Esophagus (tissue), 2 donors: ENCODE measurements at regions not wholly inside any gene's neighbourhood (a gene's known extent, or its start where the extent isn't known, plus 50 kb on each side); places are given as distances from the start of the nearest gene placed in this dataset.

Source experiments
- H3K27ac ChIP-seq, 2 donors: one replicate each; pipeline ENCODE4 v1.5.1; 2013; ENCODE audit warnings: low read depth in 2 of 2, mild to moderate bottlenecking in 2 of 2, inconsistent platforms in 1 of 2, low read length in 1 of 2, moderate library complexity in 1 of 2
- H3K27me3 ChIP-seq, 2 donors: one replicate each; pipeline ENCODE4 v1.6.1; 2013; ENCODE audit warnings: low read length in 2 of 2, control low read depth in 1 of 2, mild to moderate bottlenecking in 1 of 2; ENCODE audit not compliant: insufficient read depth in 2 of 2, control insufficient read depth in 1 of 2
- H3K36me3 ChIP-seq, 2 donors: one replicate each; pipeline ENCODE4 v1.6.1; 2013; ENCODE audit warnings: low read length in 1 of 2; ENCODE audit not compliant: control insufficient read depth in 2 of 2, insufficient read depth in 2 of 2
- H3K4me1 ChIP-seq, 2 donors: one replicate each; pipeline ENCODE4 v1.6.1; 2013; ENCODE audit warnings: low read length in 1 of 2; ENCODE audit not compliant: control insufficient read depth in 2 of 2, insufficient read depth in 2 of 2
- H3K4me3 ChIP-seq, 2 donors: one replicate each; pipeline ENCODE4 v1.5.1; 2013; ENCODE audit warnings: low read length in 2 of 2, mild to moderate bottlenecking in 2 of 2, low read depth in 1 of 2, moderate library complexity in 1 of 2
- H3K9me3 ChIP-seq, 2 donors: one replicate each; pipeline ENCODE4 v1.6.1; 2013; ENCODE audit warnings: mild to moderate bottlenecking in 2 of 2, low read depth in 1 of 2, low read length in 1 of 2, moderate library complexity in 1 of 2; ENCODE audit not compliant: control insufficient read depth in 2 of 2, insufficient read depth in 1 of 2
- WGBS, 2 donors: extraction: QIAGEN DNeasy Blood & Tissue Kit; methylation state at CpG; one replicate each; pipeline ENCODE4 v1.1.7; 2013; 5-methylcytosine and 5-hydroxymethylcytosine counted together
- donor health status: healthy with polysubstance abuse.
- donor health status: Bipolar disorder and iron deficiency.

DNA sequence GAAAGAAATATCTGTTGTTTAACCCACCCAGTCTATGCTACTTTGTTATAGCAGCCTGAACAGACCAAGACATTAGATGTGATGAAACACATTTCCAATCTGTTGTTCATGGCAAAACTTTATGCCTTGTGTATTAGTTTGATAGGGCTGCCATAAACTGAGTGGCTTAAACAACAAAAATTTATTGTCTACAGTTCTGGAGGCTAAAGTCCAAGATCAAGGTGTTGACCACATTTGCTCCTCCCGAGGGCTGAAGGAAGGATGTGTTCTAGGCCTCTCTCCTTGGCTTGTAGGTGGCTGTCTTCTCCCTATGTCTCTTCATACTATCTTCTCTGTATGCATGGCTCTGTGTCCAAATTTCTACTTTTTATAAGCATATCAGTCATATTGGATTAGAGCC is 94.1 kb upstream of the HIVEP3 start:
- Histone ChIP-seq H3K4me1 (no peaks in the 10 kb centered on the region), H3K36me3 (no peaks in the 10 kb centered on the region), H3K9me3 (no peaks in the 10 kb centered on the region), H3K4me3 (no peak overlapping the region), H3K27ac (no peak overlapping the region), H3K27me3 (no peaks in the 10 kb centered on the region)
- WGBS, 2 donors = 85 to 91% methylated on average over 1 of the region's 1 CpG

DNA sequence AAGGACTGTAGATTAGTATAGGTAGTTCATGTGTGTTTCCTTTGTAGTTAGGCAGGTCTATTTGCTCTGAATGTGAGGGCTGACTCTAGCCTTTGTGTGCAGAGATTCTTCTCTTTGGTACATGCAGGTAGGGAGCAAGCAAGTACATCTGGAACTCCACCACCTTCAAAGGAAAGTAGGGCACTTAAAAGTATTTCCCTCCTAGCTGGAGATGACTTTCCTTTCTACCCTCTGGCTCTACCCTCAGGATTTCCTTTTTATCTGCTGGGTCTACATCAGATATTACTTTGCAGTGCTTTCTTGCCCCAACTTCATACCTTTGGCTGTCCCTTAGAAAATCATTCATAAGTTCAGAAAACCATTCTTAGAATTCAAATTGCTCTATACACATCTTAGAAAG is 91.7 kb upstream of the HIVEP3 start:
- H3K27ac ChIP-seq = no peak overlapping the region
- H3K27me3 ChIP-seq = no peaks in the 10 kb centered on the region
- no peaks in the 10 kb centered on the region for H3K36me3 ChIP-seq
- H3K4me1 ChIP-seq = no peaks in the 10 kb centered on the region
- H3K4me3 ChIP-seq = no peak overlapping the region
- no peaks in the 10 kb centered on the region for H3K9me3 ChIP-seq

DNA sequence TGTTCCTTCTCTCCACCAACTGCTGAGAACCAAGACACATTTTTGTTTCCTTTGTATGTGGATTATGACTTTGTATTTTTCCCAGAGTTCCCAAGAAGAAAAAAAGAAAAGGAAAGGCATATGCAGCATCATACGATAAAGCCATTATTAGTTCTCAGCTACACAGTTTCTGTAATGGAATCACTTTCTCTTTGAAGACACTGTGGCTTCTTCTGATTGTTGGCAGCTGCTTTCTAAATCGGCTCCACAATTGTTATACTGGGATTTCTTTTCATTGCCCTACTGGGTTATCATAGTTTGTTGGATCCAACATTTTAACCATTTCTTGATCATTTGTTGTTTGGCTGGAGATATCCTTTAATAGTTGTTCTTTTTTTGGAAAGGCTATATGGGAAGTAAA is 89.5 kb upstream of the HIVEP3 start:
- H3K9me3 ChIP-seq = no peaks in the 10 kb centered on the region
- H3K4me3 ChIP-seq = no peak overlapping the region
- H3K4me1 ChIP-seq = no peaks in the 10 kb centered on the region
- no peaks in the 10 kb centered on the region for H3K36me3 ChIP-seq
- no peak overlapping the region for H3K27ac ChIP-seq
- H3K27me3 ChIP-seq = no peaks in the 10 kb centered on the region
- 52 to 58% methylated on average over 2 of the region's 2 CpGs for WGBS, 2 donors

DNA sequence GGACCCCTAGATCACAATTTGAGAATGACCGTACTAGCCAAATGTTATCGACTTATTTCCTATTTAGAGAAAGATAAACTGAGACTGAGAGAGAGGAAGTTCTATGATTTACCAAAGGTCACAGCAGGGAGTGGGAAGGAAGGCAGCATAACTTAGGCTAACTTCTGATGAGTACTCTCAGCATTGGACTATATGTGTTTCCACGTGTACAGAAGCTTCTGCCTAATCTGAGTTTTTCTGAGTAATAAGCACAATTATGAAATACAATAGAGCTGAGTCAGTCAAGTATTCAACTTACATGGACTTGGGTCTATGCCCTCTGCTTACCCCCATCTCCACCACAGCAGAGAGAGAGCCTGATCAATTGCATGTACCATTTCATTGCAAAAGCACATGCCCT is 88.1 kb upstream of the HIVEP3 start:
- Histone ChIP-seq H3K4me3 (no peak overlapping the region), H3K36me3 (no peaks in the 10 kb centered on the region), H3K4me1 (no peaks in the 10 kb centered on the region), H3K9me3 (no peaks in the 10 kb centered on the region), H3K27ac (no peak overlapping the region), H3K27me3 (no peaks in the 10 kb centered on the region)
- WGBS, 2 donors = 62 to 63% methylated on average over 3 of the region's 3 CpGs

DNA sequence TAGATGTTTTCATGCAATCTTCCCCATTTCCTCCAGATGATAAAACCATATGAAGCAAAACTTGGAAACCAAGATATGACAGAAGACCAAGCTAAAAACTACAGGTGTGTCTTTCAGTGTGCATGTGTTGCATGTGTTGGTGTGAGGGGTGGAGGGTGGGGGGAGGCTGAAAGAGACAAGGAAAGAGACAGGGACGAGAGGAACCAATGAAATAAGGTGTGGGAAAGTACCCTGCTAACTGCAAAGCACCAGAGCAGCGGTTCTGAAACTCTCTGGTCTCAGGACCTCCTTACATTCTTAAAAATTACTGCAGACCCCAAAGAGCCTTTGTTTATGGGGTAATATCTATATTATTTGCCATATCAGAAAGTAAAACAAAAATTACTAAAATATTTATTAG is 87.4 kb upstream of the HIVEP3 start:
- Histone ChIP-seq H3K4me1 (no peaks in the 10 kb centered on the region), H3K9me3 (no peaks in the 10 kb centered on the region), H3K27ac (no peak overlapping the region), H3K4me3 (no peak overlapping the region), H3K27me3 (no peaks in the 10 kb centered on the region), H3K36me3 (no peaks in the 10 kb centered on the region)
- 78 to 85% methylated on average over 2 of the region's 2 CpGs for WGBS, 2 donors

DNA sequence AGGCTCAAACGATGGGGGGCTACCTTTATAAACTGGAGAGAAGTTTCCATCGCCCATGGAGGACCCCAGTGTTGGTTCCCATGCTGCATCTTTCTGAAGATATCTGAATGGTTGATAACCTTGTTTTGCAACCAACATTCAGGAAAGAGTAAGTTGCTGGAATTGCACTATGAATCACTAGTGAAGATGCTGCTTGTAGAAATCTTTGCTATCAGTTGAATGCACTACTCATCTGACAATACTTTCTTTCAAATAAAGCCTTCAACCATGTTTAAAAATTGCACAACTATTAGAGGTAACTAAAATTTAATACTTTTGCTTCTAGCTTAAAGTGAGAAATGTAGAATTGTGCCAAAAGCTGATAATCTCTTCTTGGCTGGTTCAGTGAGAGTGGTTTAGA is 86.8 kb upstream of the HIVEP3 start:
- H3K4me1 ChIP-seq = no peaks in the 10 kb centered on the region
- H3K4me3 ChIP-seq = no peak overlapping the region
- no peaks in the 10 kb centered on the region for H3K36me3 ChIP-seq
- no peak overlapping the region for H3K27ac ChIP-seq
- 78 to 85% methylated on average over 2 of the region's 2 CpGs for WGBS, 2 donors
- no peaks in the 10 kb centered on the region for H3K9me3 ChIP-seq
- H3K27me3 ChIP-seq = no peaks in the 10 kb centered on the region

DNA sequence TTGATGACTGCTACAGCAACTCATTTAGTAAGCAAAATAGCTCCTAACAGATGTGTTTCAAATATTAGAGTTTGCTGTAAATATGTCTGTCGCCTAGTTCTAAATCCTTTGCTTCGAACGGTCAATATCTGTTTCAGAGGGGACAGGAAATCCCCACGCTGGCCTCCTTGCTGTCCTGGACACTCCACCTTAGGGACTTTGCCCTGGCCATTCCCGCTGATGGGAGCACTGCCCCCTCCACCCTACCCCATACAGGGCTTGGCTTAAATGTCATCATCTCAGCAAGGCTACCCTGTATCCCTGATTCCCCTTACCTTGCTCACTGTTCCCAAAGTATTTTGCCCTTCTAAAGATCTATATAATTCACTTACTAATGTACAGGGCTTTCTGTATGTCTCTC is 86.1 kb upstream of the HIVEP3 start:
- Histone ChIP-seq H3K9me3 (no peaks in the 10 kb centered on the region), H3K27me3 (no peaks in the 10 kb centered on the region), H3K4me3 (no peak overlapping the region), H3K4me1 (no peaks in the 10 kb centered on the region), H3K36me3 (no peaks in the 10 kb centered on the region), H3K27ac (no peak overlapping the region)
- WGBS, 2 donors = 93 to 94% methylated on average over 5 of the region's 5 CpGs

DNA sequence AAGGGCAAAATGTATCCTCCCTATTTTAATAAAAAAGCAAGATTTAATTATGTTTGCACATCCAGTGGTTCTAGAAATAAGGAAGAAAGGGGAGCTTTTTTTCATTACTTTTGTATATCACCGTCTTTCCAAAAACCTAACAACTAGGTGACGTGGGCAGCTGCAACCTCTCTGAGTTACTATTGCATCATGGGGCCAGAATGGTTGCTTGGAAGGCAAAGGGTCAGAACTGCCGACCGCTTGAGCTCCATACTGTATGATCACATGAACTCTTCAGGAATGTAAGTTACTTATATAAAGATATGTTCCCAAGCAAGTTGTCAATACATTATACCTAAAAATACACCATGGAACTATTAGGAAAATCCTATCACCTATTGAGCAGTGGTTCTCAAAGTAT is 85.6 kb upstream of the HIVEP3 start:
- no peaks in the 10 kb centered on the region for H3K36me3 ChIP-seq
- no peaks in the 10 kb centered on the region for H3K27me3 ChIP-seq
- WGBS, 2 donors = 91 to 97% methylated on average over 4 of the region's 4 CpGs
- H3K9me3 ChIP-seq = no peaks in the 10 kb centered on the region
- no peaks in the 10 kb centered on the region for H3K4me1 ChIP-seq
- H3K4me3 ChIP-seq = no peak overlapping the region
- no peak overlapping the region for H3K27ac ChIP-seq

DNA sequence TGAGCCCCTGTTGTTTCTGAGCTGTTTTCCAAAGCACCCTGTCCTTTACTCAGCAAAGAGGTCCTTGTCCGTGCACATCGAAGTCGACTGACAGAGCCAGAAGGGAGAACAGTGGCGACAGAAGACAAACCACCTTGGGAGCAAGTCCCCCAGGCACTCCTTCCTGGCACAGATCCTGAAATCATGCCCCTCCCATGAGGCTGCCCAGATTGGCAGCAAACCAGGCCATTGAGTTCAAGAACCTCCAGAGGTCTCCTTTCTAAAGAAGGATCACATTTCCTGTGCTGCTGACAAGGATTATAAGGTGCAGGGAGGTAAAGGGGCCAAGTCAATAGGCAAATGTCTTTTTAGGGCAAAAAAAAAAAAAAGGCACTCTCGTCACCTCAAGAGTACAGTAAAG is 84.7 kb upstream of the HIVEP3 start:
- Histone ChIP-seq H3K4me1 (no peaks in the 10 kb centered on the region), H3K9me3 (no peaks in the 10 kb centered on the region), H3K27me3 (no peaks in the 10 kb centered on the region), H3K36me3 (no peaks in the 10 kb centered on the region), H3K4me3 (no peak overlapping the region), H3K27ac (no peak overlapping the region)
- 47 to 68% methylated on average over 5 of the region's 5 CpGs for WGBS, 2 donors

DNA sequence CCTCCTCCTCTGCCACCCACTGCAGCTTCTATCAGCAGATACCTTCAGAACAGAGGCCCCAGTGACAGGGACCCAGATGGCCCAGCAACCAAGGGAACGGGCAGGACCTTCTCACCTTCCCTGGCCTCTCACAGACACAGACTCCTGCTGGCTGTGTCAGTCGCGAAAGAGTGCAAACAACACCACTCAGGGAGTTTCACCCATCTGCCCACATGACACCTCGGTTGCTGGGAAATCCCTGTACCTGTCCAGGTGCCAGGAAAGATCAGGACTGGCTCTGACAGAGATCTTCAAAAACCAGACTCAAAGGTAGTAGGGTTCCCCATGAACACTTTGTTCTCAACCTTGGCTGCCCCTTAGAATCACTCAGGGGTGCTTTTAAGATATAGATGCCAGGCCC is 83.5 kb upstream of the HIVEP3 start:
- 58 to 63% methylated on average over 4 of the region's 4 CpGs for WGBS, 2 donors
- Histone ChIP-seq H3K36me3 (no peaks in the 10 kb centered on the region), H3K9me3 (no peaks in the 10 kb centered on the region), H3K4me3 (no peak overlapping the region), H3K4me1 (no peaks in the 10 kb centered on the region), H3K27me3 (no peaks in the 10 kb centered on the region), H3K27ac (no peak overlapping the region)
